ENCODE measurements at regions not wholly inside any gene's neighbourhood (a gene's known extent, or its start where the extent isn't known, plus 50 kb on each side); places are given as distances from the start of the nearest gene placed in this dataset.

DNA sequence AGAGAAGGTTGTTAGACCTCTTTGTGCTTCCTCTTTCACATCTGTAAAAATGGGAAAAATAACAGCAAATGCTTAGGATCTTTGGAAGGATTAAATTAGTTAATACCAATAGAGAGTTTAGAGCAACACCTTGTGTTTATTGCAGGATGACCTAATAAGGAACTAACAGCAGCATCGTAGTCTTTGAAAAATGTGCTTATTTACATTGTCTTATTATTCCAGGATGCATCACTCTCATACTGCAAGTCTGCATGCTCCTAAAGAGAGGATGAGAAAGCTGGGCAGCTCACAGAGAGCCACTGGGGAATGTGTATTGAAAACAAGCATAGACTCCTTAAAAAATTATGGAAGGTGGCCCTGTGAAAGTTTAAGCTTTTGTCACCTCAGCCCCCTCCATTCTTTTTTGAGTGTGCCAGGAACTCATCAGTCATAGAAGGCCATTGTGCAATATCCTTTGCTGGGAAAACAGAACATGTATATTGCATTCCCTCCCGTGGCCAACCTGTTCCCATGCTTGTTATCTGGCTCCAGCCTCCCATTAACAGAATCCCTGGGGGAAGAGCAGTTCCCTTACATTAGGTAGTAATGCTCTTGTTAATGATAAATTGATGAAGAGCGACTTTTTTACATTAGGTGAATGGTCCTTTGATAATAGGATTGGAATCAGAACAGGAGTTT is 180.7 kb downstream of the ZNF326 start:
- Histone ChIP-seq H3K4me2 (ENCODE audit: low read depth, low read length, poor library complexity, severe bottlenecking) (no peak overlapping the region), H3K9me3 (ENCODE audit: insufficient read depth, low read length) (no peaks in the 10 kb centered on the region), H3K27ac (ENCODE audit: low read depth, low read length) (no peak overlapping the region), H2AFZ (ENCODE audit: low read depth, low read length, severe bottlenecking) (no peak overlapping the region), H3K9ac (ENCODE audit: low read length) (no peak overlapping the region), H3F3A (ENCODE audit: insufficient read depth) (no peaks in the 10 kb centered on the region), H3K9me2 (replicated peaks; ENCODE audit: insufficient read depth, low read length) (no peaks in the 10 kb centered on the region), H3K4me3 (ENCODE audit: insufficient read depth, low read length, poor library complexity, severe bottlenecking) (no peak overlapping the region), H3K27me3 (ENCODE audit: low read length) (no peaks in the 10 kb centered on the region), H3K79me2 (ENCODE audit: insufficient read depth, low read length) (no peaks in the 10 kb centered on the region), H4K20me1 (ENCODE audit: low read depth, low read length) (no peaks in the 10 kb centered on the region), H3K36me3 (ENCODE audit: low read length) (no peaks in the 10 kb centered on the region)
- no peak for TF ChIP-seq EZH2phosphoT487 (conservative IDR thresholded peaks at IDR 0.05; ENCODE audit: low read length)

DNA sequence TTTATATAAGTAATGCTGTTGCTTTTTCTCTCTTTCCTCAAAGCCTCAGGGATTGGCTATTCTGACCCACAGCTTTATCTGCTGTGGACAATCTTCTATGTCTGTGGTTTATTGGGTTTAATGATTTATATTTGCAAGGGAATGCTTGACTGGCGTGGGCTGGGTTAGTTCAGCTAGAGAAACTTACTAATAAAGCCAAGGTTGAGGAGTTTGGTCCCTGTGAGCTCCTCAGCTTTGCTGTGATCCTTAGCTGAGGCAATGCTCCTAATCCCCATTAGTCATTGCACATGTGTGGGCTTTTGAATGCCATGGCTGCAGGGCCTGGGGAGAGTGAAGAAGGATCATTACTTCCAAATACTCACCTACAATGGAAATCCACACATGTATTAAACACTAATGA is 179.3 kb downstream of the ZNF326 start:
- no peak for TF ChIP-seq EZH2phosphoT487 (conservative IDR thresholded peaks at IDR 0.05; ENCODE audit: low read length)
- TF ChIP-seq, protein P1, sequence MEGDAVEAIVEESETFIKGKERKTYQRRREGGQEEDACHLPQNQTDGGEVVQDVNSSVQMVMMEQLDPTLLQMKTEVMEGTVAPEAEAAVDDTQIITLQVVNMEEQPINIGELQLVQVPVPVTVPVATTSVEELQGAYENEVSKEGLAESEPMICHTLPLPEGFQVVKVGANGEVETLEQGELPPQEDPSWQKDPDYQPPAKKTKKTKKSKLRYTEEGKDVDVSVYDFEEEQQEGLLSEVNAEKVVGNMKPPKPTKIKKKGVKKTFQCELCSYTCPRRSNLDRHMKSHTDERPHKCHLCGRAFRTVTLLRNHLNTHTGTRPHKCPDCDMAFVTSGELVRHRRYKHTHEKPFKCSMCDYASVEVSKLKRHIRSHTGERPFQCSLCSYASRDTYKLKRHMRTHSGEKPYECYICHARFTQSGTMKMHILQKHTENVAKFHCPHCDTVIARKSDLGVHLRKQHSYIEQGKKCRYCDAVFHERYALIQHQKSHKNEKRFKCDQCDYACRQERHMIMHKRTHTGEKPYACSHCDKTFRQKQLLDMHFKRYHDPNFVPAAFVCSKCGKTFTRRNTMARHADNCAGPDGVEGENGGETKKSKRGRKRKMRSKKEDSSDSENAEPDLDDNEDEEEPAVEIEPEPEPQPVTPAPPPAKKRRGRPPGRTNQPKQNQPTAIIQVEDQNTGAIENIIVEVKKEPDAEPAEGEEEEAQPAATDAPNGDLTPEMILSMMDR (IDR thresholded peaks at IDR 0.05; ENCODE audit: insufficient read depth, low read length, poor library complexity, severe bottlenecking): no peak
- H2AFZ ChIP-seq (ENCODE audit: low read depth, low read length, severe bottlenecking): no peak overlapping the region
- H3K36me3 ChIP-seq (ENCODE audit: low read length): no peaks in the 10 kb centered on the region
- H3K27ac ChIP-seq (ENCODE audit: low read depth, low read length): no peak overlapping the region
- no peaks in the 10 kb centered on the region for H4K20me1 ChIP-seq (ENCODE audit: low read depth, low read length)
- no peaks in the 10 kb centered on the region for H3F3A ChIP-seq (ENCODE audit: insufficient read depth)
- no peak overlapping the region for H3K4me2 ChIP-seq (ENCODE audit: low read depth, low read length, poor library complexity, severe bottlenecking)
- no peak overlapping the region for H3K4me3 ChIP-seq (ENCODE audit: insufficient read depth, low read length, poor library complexity, severe bottlenecking)
- H3K9me3 ChIP-seq (ENCODE audit: insufficient read depth, low read length): no peaks in the 10 kb centered on the region
- H3K27me3 ChIP-seq (ENCODE audit: low read length): no peaks in the 10 kb centered on the region
- H3K79me2 ChIP-seq (ENCODE audit: insufficient read depth, low read length): no peaks in the 10 kb centered on the region
- H3K9ac ChIP-seq (ENCODE audit: low read length): no peak overlapping the region
- no peaks in the 10 kb centered on the region for H3K9me2 ChIP-seq (replicated peaks; ENCODE audit: insufficient read depth, low read length)

DNA sequence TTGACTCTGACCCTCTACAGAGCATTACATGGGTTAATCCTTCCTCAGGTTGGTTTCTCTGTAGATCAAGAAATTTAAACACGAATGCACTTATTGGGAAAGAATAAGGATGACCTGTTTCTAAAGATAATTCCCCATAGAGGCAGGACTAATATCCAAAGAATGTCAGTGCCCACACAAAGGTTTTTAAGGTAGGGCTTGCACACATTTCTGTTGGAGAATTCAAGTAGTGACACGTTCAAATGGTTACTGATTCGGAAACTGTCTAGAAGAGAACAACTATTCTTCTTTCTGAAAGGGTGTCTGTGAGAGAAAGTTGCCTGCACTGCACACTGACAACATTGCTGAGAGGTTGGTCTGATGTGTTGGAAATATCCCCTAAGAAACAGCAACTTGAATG is 167.3 kb downstream of the ZNF326 start:
- Histone ChIP-seq H3K36me3 (ENCODE audit: low read length) (no peaks in the 10 kb centered on the region), H3K9me2 (replicated peaks; ENCODE audit: insufficient read depth, low read length) (no peaks in the 10 kb centered on the region; the same call in 1 of the 2 replicates), H3K27me3 (ENCODE audit: low read length) (no peaks in the 10 kb centered on the region), H3K4me2 (ENCODE audit: low read depth, low read length, poor library complexity, severe bottlenecking) (no peak overlapping the region), H3K9ac (ENCODE audit: low read length) (no peak overlapping the region), H3K79me2 (ENCODE audit: insufficient read depth, low read length) (no peaks in the 10 kb centered on the region), H2AFZ (ENCODE audit: low read depth, low read length, severe bottlenecking) (no peak overlapping the region), H3K4me3 (ENCODE audit: insufficient read depth, low read length, poor library complexity, severe bottlenecking) (no peak overlapping the region), H3K27ac (ENCODE audit: low read depth, low read length) (no peak overlapping the region), H3K9me3 (ENCODE audit: insufficient read depth, low read length) (no peaks in the 10 kb centered on the region), H3F3A (ENCODE audit: insufficient read depth) (no peaks in the 10 kb centered on the region), H4K20me1 (ENCODE audit: low read depth, low read length) (no peaks in the 10 kb centered on the region)
- TF ChIP-seq, protein P1 (IDR thresholded peaks at IDR 0.05; ENCODE audit: insufficient read depth, low read length, poor library complexity, severe bottlenecking): no peak
- no peak for TF ChIP-seq EZH2phosphoT487 (conservative IDR thresholded peaks at IDR 0.05; ENCODE audit: low read length)

DNA sequence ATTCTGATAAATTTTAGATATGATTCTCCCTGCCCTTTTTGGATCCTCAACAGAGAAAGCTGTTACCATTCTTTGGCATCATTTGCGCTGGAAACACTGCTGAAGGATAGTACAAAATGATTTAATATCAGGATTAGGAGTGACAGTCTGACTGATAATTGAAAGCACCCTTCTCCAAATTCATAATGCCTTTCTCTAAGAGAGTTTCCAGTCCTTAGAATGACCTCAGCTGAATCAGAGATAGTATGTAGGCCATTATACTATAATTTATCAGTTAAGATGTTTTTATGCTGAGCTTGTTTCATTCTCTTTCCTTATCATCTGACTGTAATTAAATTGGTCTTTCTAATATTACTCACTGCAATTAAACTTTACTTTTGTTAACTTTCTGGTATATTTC is 166.7 kb downstream of the ZNF326 start:
- no peaks in the 10 kb centered on the region for H3K36me3 ChIP-seq (ENCODE audit: low read length)
- H4K20me1 ChIP-seq (ENCODE audit: low read depth, low read length): no peaks in the 10 kb centered on the region
- no peak overlapping the region for H3K4me3 ChIP-seq (ENCODE audit: insufficient read depth, low read length, poor library complexity, severe bottlenecking)
- H3K9ac ChIP-seq (ENCODE audit: low read length): no peak overlapping the region
- no peak overlapping the region for H3K4me2 ChIP-seq (ENCODE audit: low read depth, low read length, poor library complexity, severe bottlenecking)
- no peaks in the 10 kb centered on the region for H3K79me2 ChIP-seq (ENCODE audit: insufficient read depth, low read length)
- no peaks in the 10 kb centered on the region for H3K27me3 ChIP-seq (ENCODE audit: low read length)
- no peaks in the 10 kb centered on the region for H3K9me3 ChIP-seq (ENCODE audit: insufficient read depth, low read length)
- no peak overlapping the region for H3K27ac ChIP-seq (ENCODE audit: low read depth, low read length)
- H3K9me2 ChIP-seq (replicated peaks; ENCODE audit: insufficient read depth, low read length): no peaks in the 10 kb centered on the region; the same call in 1 of the 2 replicates
- H2AFZ ChIP-seq (ENCODE audit: low read depth, low read length, severe bottlenecking): no peak overlapping the region
- no peaks in the 10 kb centered on the region for H3F3A ChIP-seq (ENCODE audit: insufficient read depth)
- TF ChIP-seq EZH2phosphoT487 (conservative IDR thresholded peaks at IDR 0.05; ENCODE audit: low read length): no peak
- TF ChIP-seq, protein P1 (IDR thresholded peaks at IDR 0.05; ENCODE audit: insufficient read depth, low read length, poor library complexity, severe bottlenecking): no peak

Measured in SU-DHL-6 (cell line).